Progenitor cell of endocrine pancreas (in vitro differentiated cells): ENCODE measurements at regions not wholly inside any gene's neighbourhood (a gene's known extent, or its start where the extent isn't known, plus 50 kb on each side); places are given as distances from the start of the nearest gene placed in this dataset.

Source experiments
- DNase-seq: peaks from one replicate; pipeline ENCODE4 v3.0.0; 2021; ENCODE audit warnings: low spot score; ENCODE audit not compliant: unreplicated experiment
- H3K27ac Mint-ChIP-seq: 2 replicates; pipeline ENCODE4 v1.8.0; 2021; ENCODE audit warnings: mild to moderate bottlenecking, moderate library complexity, mixed read lengths
- H3K27me3 Mint-ChIP-seq: 2 replicates; pipeline ENCODE4 v1.8.0; 2021; ENCODE audit warnings: mixed read lengths
- H3K36me3 Mint-ChIP-seq: 2 replicates; pipeline ENCODE4 v1.8.0; 2022; ENCODE audit warnings: mixed read lengths; ENCODE audit not compliant: insufficient read depth
- H3K4me1 Mint-ChIP-seq: 2 replicates; pipeline ENCODE4 v1.8.0; 2021; ENCODE audit warnings: low read depth, mixed read lengths
- H3K4me3 Mint-ChIP-seq: 2 replicates; pipeline ENCODE4 v1.8.0; 2021; ENCODE audit warnings: low read depth, mild to moderate bottlenecking, moderate library complexity, mixed read lengths
- H3K9me3 Mint-ChIP-seq: 2 replicates; pipeline ENCODE4 v1.8.0; 2021; ENCODE audit warnings: low read depth, mixed read lengths
- CTCF ChIP-seq: fragments of 200-600 bp; sonication (generic); IDR thresholded peaks from one replicate; pipeline ENCODE4 v1.5.0; 2021; ENCODE audit warnings: antibody characterized with exemption, mild to moderate bottlenecking; ENCODE audit not compliant: unreplicated experiment

GRCh38 chr19:28264556-28264955, 948.4 kb downstream of the UQCRFS1 start:
- TF ChIP-seq CTCF = no peak
- H3K36me3 Mint-ChIP-seq = no peaks in the 10 kb centered on the region
- H3K4me1 Mint-ChIP-seq = peaks cover 8% of the 10 kb centered on the region
- no peaks in the 10 kb centered on the region for H3K27me3 Mint-ChIP-seq
- no peak overlapping the region for H3K4me3 Mint-ChIP-seq
- H3K9me3 Mint-ChIP-seq = peaks cover 10% of the 10 kb centered on the region
- DNase-seq = no peak
- H3K27ac Mint-ChIP-seq = no peak overlapping the region

DNA sequence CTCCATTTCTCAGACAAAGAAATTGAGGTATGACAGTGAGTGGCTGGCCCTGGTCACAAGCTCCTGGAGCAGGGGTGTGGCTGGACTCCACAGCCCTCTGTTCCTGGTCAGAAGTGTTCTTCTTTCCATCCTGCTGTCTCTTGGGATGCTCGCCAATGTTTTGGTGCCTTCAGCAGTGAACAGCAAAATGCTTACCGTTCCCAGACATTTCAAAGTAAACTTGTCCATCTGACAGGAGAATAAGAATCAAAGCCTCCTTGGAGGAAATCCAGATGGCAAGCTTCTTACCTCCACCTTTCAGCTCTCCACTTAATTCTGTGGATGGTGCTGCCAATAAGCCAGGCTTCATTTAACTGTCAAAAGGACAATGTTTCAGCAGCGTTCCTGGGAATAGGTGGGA, 954.1 kb downstream of the UQCRFS1 start:
- no peaks in the 10 kb centered on the region for H3K27me3 Mint-ChIP-seq
- no peak overlapping the region for H3K27ac Mint-ChIP-seq
- TF ChIP-seq CTCF = no peak
- H3K9me3 Mint-ChIP-seq = peaks cover 7% of the 10 kb centered on the region
- H3K4me1 Mint-ChIP-seq = no peaks in the 10 kb centered on the region
- DNase-seq = no peak
- H3K36me3 Mint-ChIP-seq = no peaks in the 10 kb centered on the region
- H3K4me3 Mint-ChIP-seq = no peak overlapping the region

GRCh38 chr19:28257396-28257795, 955.6 kb downstream of the UQCRFS1 start:
- no peak for TF ChIP-seq CTCF
- no peaks in the 10 kb centered on the region for H3K36me3 Mint-ChIP-seq
- H3K9me3 Mint-ChIP-seq = peaks cover 3% of the 10 kb centered on the region
- no peak overlapping the region for H3K4me3 Mint-ChIP-seq
- no peak overlapping the region for H3K27ac Mint-ChIP-seq
- H3K4me1 Mint-ChIP-seq = no peaks in the 10 kb centered on the region
- DNase-seq = no peak
- peaks cover 3% of the 10 kb centered on the region for H3K27me3 Mint-ChIP-seq

DNA sequence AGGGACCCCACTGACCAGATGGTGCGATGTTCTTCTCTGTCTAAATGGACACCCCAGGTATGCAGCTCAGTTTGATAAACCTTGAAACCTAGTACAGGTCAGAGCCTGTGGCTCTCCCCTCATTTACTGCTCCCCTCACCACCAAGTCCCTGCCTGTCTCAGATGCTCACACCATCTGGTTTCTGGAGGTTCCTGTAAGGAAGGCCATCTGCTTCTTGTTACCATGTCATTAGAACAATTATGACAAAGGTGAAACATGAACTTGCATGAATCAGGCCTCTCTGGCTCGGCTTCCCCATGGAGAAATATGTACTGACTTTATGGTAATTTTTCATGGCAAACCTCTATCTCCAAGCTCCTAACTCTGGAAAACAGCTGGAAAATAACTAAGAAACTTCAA, 965.7 kb downstream of the UQCRFS1 start:
- Mint-ChIP-seq H3K27ac (no peak overlapping the region), H3K4me3 (no peak overlapping the region), H3K36me3 (no peaks in the 10 kb centered on the region), H3K27me3 (peaks cover 3% of the 10 kb centered on the region), H3K9me3 (no peaks in the 10 kb centered on the region), H3K4me1 (no peaks in the 10 kb centered on the region)
- DNase-seq = no peak
- no peak for TF ChIP-seq CTCF

GRCh38 chr19:28245937-28246336, 967.0 kb downstream of the UQCRFS1 start:
- DNase-seq = no peak
- H3K27ac Mint-ChIP-seq = no peak overlapping the region
- H3K27me3 Mint-ChIP-seq = peaks cover 3% of the 10 kb centered on the region
- H3K36me3 Mint-ChIP-seq = no peaks in the 10 kb centered on the region
- no peaks in the 10 kb centered on the region for H3K9me3 Mint-ChIP-seq
- H3K4me3 Mint-ChIP-seq = no peak overlapping the region
- TF ChIP-seq CTCF = no peak
- H3K4me1 Mint-ChIP-seq = no peaks in the 10 kb centered on the region
